IgD-negative memory B cell (primary cell): ENCODE measurements at regions not wholly inside any gene's neighbourhood (a gene's known extent, or its start where the extent isn't known, plus 50 kb on each side); places are given as distances from the start of the nearest gene placed in this dataset.

Experiments used
- H3K27ac Mint-ChIP-seq, 3 donors: one replicate each; pipeline ENCODE4 v1.8.0; 2020 to 2022; ENCODE audit warnings: mild to moderate bottlenecking in 3 of 3, mixed read lengths in 3 of 3, moderate library complexity in 1 of 3
- H3K27me3 Mint-ChIP-seq: one replicate; pipeline ENCODE4 v1.8.0; 2021; ENCODE audit warnings: mixed read lengths
- H3K36me3 Mint-ChIP-seq: one replicate; pipeline ENCODE4 v1.8.0; 2020; ENCODE audit warnings: mild to moderate bottlenecking, mixed read lengths
- H3K4me1 Mint-ChIP-seq, 3 donors: one replicate each; pipeline ENCODE4 v1.8.0; 2020 to 2022; ENCODE audit warnings: mixed read lengths in 3 of 3, mild to moderate bottlenecking in 1 of 3
- H3K4me3 Mint-ChIP-seq, 4 donors: one replicate each; pipeline ENCODE4 v1.8.0; 2020 to 2022; ENCODE audit warnings: mild to moderate bottlenecking in 4 of 4, mixed read lengths in 4 of 4, moderate library complexity in 3 of 4
- H3K9me3 Mint-ChIP-seq, 3 donors: one replicate each; pipeline ENCODE4 v1.8.0; 2020 to 2021; ENCODE audit warnings: mixed read lengths in 3 of 3, mild to moderate bottlenecking in 1 of 3

- Mint-ChIP-seq H3K4me3 (no peak overlapping the region), H3K4me1 (no peaks in the 10 kb centered on the region), H3K9me3 (peaks cover 2 to 9% (median 2%) of the 10 kb centered on the region in 3 donors), H3K36me3 (no peaks in the 10 kb centered on the region), H3K27me3 (peaks cover 10% of the 10 kb centered on the region), H3K27ac (no peak overlapping the region)
These were observed 73.4 kb downstream of the NTMT2 start for GRCh38 chr1:170219163-170219562.

- Mint-ChIP-seq H3K4me1 (no peaks in the 10 kb centered on the region), H3K9me3 (peaks cover 2 to 10% (median 4%) of the 10 kb centered on the region in 3 donors), H3K36me3 (no peaks in the 10 kb centered on the region), H3K4me3 (no peak overlapping the region), H3K27me3 (peaks cover 4% of the 10 kb centered on the region), H3K27ac (no peak overlapping the region)
These were observed 75.3 kb downstream of the NTMT2 start for GRCh38 chr1:170221031-170221430.

- no peaks in the 10 kb centered on the region for H3K4me1 Mint-ChIP-seq
- H3K36me3 Mint-ChIP-seq = no peaks in the 10 kb centered on the region
- H3K27me3 Mint-ChIP-seq = peaks cover 4% of the 10 kb centered on the region
- no peak overlapping the region for H3K27ac Mint-ChIP-seq
- H3K9me3 Mint-ChIP-seq = peaks cover 2 to 10% (median 4%) of the 10 kb centered on the region in 3 donors
- no peak overlapping the region for H3K4me3 Mint-ChIP-seq
These were observed 75.7 kb downstream of the NTMT2 start for GRCh38 chr1:170221495-170221894.

GRCh38 chr1:170224469-170224868, 78.7 kb downstream of the NTMT2 start:
- H3K4me1 Mint-ChIP-seq = no peaks in the 10 kb centered on the region
- peaks cover 6% of the 10 kb centered on the region for H3K27me3 Mint-ChIP-seq
- no peak overlapping the region for H3K27ac Mint-ChIP-seq
- H3K36me3 Mint-ChIP-seq = no peaks in the 10 kb centered on the region
- no peak overlapping the region for H3K4me3 Mint-ChIP-seq
- H3K9me3 Mint-ChIP-seq = peaks cover 2 to 10% (median 3%) of the 10 kb centered on the region in 3 donors

GRCh38 chr1:170225781-170226530, 80.2 kb downstream of the NTMT2 start:
- peaks cover 2 to 10% (median 3%) of the 10 kb centered on the region in 3 donors for H3K9me3 Mint-ChIP-seq
- no peaks in the 10 kb centered on the region for H3K4me1 Mint-ChIP-seq
- no peak overlapping the region for H3K27ac Mint-ChIP-seq
- no peak overlapping the region for H3K4me3 Mint-ChIP-seq
- H3K27me3 Mint-ChIP-seq = peaks cover 2% of the 10 kb centered on the region
- no peaks in the 10 kb centered on the region for H3K36me3 Mint-ChIP-seq

GRCh38 chr1:170226767-170227166, 81.0 kb downstream of the NTMT2 start:
- Mint-ChIP-seq H3K4me3 (no peak overlapping the region), H3K36me3 (no peaks in the 10 kb centered on the region), H3K27me3 (peaks cover 2% of the 10 kb centered on the region), H3K9me3 (peaks cover 2 to 10% (median 3%) of the 10 kb centered on the region in 3 donors), H3K27ac (no peak overlapping the region), H3K4me1 (no peaks in the 10 kb centered on the region)

GRCh38 chr1:170230323-170230722, 84.6 kb downstream of the NTMT2 start:
- H3K4me1 Mint-ChIP-seq = no peaks in the 10 kb centered on the region
- H3K27ac Mint-ChIP-seq = no peak overlapping the region
- H3K4me3 Mint-ChIP-seq = no peak overlapping the region
- H3K27me3 Mint-ChIP-seq = peaks cover 2% of the 10 kb centered on the region
- H3K36me3 Mint-ChIP-seq = no peaks in the 10 kb centered on the region
- no peaks in the 10 kb centered on the region for H3K9me3 Mint-ChIP-seq

GRCh38 chr1:170231662-170232061, 85.9 kb downstream of the NTMT2 start:
- H3K27ac Mint-ChIP-seq = no peak overlapping the region
- no peaks in the 10 kb centered on the region for H3K36me3 Mint-ChIP-seq
- H3K9me3 Mint-ChIP-seq = no peaks in the 10 kb centered on the region
- H3K27me3 Mint-ChIP-seq = peaks cover 2% of the 10 kb centered on the region
- no peaks in the 10 kb centered on the region for H3K4me1 Mint-ChIP-seq
- no peak overlapping the region for H3K4me3 Mint-ChIP-seq

DNA sequence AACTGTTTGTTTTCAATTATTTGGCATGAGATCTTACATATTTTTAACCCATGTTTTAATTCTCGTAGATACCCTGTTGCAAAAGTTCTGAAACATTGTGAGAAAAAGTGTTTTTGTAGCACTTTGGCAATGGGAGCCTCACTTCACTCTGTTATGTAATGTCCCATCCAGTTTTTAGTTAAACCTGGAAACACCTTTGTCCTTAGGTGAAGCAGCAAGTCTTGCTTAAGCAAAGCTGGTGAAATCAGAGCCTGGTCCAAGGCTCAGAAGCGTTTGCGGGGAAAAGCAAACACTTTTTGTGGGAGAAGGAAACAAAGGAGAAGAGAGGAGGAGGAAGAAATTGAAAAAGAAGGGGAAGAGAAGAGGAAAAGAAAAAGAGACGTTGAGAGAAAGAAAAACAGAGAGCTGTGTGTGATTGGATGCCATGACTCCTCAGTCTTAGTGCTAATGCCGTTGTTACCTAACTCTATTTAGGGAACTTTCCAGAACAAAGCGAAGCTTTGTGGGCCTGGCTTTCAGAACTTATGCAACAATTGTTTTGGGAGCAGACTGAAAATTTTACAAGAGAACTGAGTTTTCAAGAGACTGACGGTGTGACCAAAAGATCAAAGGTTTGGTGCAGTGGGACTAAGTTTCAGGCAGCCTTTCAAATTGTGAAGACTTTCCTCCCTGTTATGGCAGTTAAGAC, 93.1 kb downstream of the NTMT2 start:
- H3K27ac Mint-ChIP-seq = no peak overlapping the region

DNA sequence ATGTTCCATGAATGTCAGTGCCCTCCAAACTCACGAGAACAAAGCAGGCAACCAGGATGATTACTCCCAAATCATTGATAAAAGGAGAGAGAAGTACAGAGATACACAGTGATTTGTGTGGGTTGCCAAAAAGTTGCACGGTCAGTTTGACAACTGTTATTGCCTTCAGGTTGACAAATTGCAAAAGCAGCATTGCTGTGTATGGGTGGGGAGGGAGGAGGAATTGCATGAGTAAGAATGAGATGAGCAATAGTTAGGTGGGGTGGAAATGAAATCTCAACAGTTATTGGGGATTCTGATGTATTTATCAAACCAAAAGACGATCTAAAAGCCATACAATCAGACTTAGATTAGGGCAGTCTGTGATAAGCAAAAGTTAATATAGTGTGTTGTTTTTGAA, 93.7 kb downstream of the NTMT2 start:
- H3K36me3 Mint-ChIP-seq = no peaks in the 10 kb centered on the region
- peaks cover 0 to 2% (median 0%) of the 10 kb centered on the region in 3 donors for H3K9me3 Mint-ChIP-seq
- H3K4me1 Mint-ChIP-seq = peaks cover 0 to 2% (median 0%) of the 10 kb centered on the region in 3 donors
- no peak overlapping the region for H3K4me3 Mint-ChIP-seq
- no peak overlapping the region for H3K27ac Mint-ChIP-seq
- H3K27me3 Mint-ChIP-seq = peaks cover 1% of the 10 kb centered on the region

More for the DNA sequence above, 93.1 kb downstream of the NTMT2 start:
- peaks cover 0 to 2% (median 0%) of the 10 kb centered on the region in 3 donors for H3K4me1 Mint-ChIP-seq
- peaks cover 1% of the 10 kb centered on the region for H3K27me3 Mint-ChIP-seq
- no peak overlapping the region for H3K4me3 Mint-ChIP-seq
- no peaks in the 10 kb centered on the region for H3K36me3 Mint-ChIP-seq
- peaks cover 0 to 2% (median 0%) of the 10 kb centered on the region in 3 donors for H3K9me3 Mint-ChIP-seq

- no peak overlapping the region for H3K27ac Mint-ChIP-seq
- H3K27me3 Mint-ChIP-seq = peaks cover 1% of the 10 kb centered on the region
- H3K4me3 Mint-ChIP-seq = no peak overlapping the region
- peaks cover 0 to 2% (median 0%) of the 10 kb centered on the region in 3 donors for H3K9me3 Mint-ChIP-seq
- H3K36me3 Mint-ChIP-seq = no peaks in the 10 kb centered on the region
- H3K4me1 Mint-ChIP-seq = peaks cover 0 to 2% (median 0%) of the 10 kb centered on the region in 3 donors
These were observed 94.7 kb downstream of the NTMT2 start for GRCh38 chr1:170240409-170240808.

DNA sequence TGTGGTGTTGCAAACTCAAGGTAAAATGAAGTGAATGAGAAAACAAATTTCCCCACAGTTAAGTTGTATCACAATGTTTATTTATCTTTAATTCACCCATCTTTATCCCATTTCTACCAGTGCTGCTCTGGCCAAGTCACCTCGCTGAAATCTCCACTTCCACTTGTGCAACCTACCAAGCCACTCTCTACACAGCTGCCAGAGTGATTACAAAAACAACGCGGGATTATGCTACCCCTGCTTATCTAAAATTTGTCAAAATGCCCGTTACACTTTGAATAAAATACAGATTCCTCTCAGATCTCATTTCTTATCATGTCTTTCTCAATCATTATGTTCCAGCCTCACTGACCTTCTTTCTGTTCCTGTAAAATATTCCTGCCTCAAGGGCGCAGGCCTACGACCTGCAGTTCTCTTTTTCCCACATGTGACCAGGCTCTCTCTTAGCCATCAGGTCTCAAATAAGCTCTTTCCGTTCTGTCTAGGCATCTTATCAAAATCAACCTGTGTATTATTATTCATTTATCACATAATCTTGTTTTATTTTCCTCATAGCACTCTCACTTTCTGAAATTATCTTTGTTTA, 95.6 kb downstream of the NTMT2 start:
- Mint-ChIP-seq H3K36me3 (no peaks in the 10 kb centered on the region), H3K9me3 (peaks cover 2 to 5% (median 2%) of the 10 kb centered on the region in 3 donors), H3K4me1 (peaks cover 0 to 2% (median 0%) of the 10 kb centered on the region in 3 donors), H3K27ac (no peak overlapping the region), H3K4me3 (no peak overlapping the region), H3K27me3 (peaks cover 1% of the 10 kb centered on the region)

- Mint-ChIP-seq H3K4me1 (no peaks in the 10 kb centered on the region), H3K27ac (no peak overlapping the region), H3K36me3 (no peaks in the 10 kb centered on the region), H3K9me3 (peaks cover 2 to 12% (median 2%) of the 10 kb centered on the region in 3 donors), H3K4me3 (no peak overlapping the region), H3K27me3 (no peaks in the 10 kb centered on the region)
These were observed 102.2 kb downstream of the NTMT2 start for GRCh38 chr1:170247751-170248521.

- H3K27me3 Mint-ChIP-seq = no peaks in the 10 kb centered on the region
- no peak overlapping the region for H3K4me3 Mint-ChIP-seq
- peaks cover under 1 to 10% (median 2%) of the 10 kb centered on the region in 3 donors for H3K9me3 Mint-ChIP-seq
- no peaks in the 10 kb centered on the region for H3K36me3 Mint-ChIP-seq
- H3K4me1 Mint-ChIP-seq = no peaks in the 10 kb centered on the region
- H3K27ac Mint-ChIP-seq = no peak overlapping the region
These were observed 104.9 kb downstream of the NTMT2 start for GRCh38 chr1:170250531-170251276.
